TTC549 (cell line): ENCODE measurements at regions not wholly inside any gene's neighbourhood (a gene's known extent, or its start where the extent isn't known, plus 50 kb on each side); places are given as distances from the start of the nearest gene placed in this dataset.
"Not testable (repeated sequence)": the region's sequence is repeated elsewhere in the genome, so short reads cannot be mapped to it uniquely, and the experiment has no call there.

Source experiments
- FAIRE-seq: peaks from 2 replicates; lab custom pipeline; 2012; peaks lifted over from hg19 to GRCh38; lab: Jason Lieb, UNC

GRCh38 chr11:86861810-86862209 lies 61.5 kb downstream of the PRSS23 start:
- FAIRE-seq: no peak

GRCh38 chr11:86863476-86863875 lies 63.1 kb downstream of the PRSS23 start:
- FAIRE-seq: no peak

GRCh38 chr11:86865436-86865835 lies 65.1 kb downstream of the PRSS23 start:
- no peak for FAIRE-seq

- FAIRE-seq: no peak
These were observed 69.2 kb downstream of the PRSS23 start for GRCh38 chr11:86869531-86869930.

GRCh38 chr11:86869966-86870570 lies 69.7 kb downstream of the PRSS23 start:
- peak; percentile 89 for FAIRE-seq

- FAIRE-seq: no peak
These were observed 73.3 kb downstream of the PRSS23 start for GRCh38 chr11:86873573-86874083.

GRCh38 chr11:86874304-86875056 lies 74.1 kb downstream of the PRSS23 start:
- FAIRE-seq: no peak

- no peak for FAIRE-seq
These were observed 76.4 kb downstream of the PRSS23 start for GRCh38 chr11:86876716-86877234.

GRCh38 chr11:86877503-86877902 lies 77.2 kb downstream of the PRSS23 start:
- no peak for FAIRE-seq

GRCh38 chr11:86879241-86879640 lies 76.0 kb downstream of the FZD4 start:
- not testable (repeated sequence) for FAIRE-seq

GRCh38 chr11:86885311-86885710 lies 69.9 kb downstream of the FZD4 start:
- FAIRE-seq: no peak

- no peak for FAIRE-seq
These were observed 66.8 kb downstream of the FZD4 start for GRCh38 chr11:86888164-86889000.

GRCh38 chr11:86889001-86889341 lies 66.2 kb downstream of the FZD4 start:
- FAIRE-seq: no peak

- no peak for FAIRE-seq
These were observed 64.2 kb downstream of the FZD4 start for GRCh38 chr11:86891036-86891435.

GRCh38 chr11:86893235-86893634 lies 62.0 kb downstream of the FZD4 start:
- no peak for FAIRE-seq
